ENCODE measurements at regions not wholly inside any gene's neighbourhood (a gene's known extent, or its start where the extent isn't known, plus 50 kb on each side); places are given as distances from the start of the nearest gene placed in this dataset.
A peak's percentile ranks its signal among the peaks of the same experiment; 100 is the strongest.

DNA sequence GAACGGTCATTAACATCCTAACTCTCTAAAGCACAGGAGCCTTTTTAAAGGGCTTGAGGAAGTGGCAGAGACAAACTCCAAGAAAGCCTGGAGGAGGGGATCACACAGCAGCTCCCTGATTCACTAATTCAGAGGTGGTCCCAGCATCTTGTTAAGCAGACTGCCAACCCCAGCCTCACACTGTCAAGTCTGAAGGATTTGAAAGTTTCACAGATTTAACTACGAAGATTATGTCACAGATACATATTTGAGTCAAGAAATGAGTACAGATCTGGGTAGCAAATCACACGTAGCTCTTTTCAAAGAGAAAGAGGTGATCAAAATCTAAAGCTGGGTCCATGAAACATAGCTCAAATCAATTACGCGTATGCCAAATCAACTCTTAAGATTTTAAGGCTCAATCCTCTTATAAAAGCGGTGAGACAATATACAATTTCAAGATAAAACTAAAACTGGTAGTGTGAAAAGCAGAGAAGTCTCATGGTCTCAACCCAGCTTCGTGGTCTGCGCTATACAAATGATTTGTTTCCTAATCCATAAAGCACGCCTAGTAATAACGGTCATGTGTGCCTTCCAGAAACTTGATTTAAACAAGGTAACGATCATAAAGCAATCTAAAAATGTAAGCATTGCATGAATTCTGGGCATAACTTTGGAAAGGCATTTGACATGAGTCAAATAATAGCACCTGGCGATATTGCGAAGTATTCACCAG lies 229.9 kb upstream of the MKLN1 start:
- intact Hi-C loops (cut with micrococcal nuclease) = no loop called here
- no peaks in the 10 kb centered on the region for H3K9me3 Mint-ChIP-seq
- H3K27me3 Mint-ChIP-seq = no peaks in the 10 kb centered on the region
- peaks cover 27% of the 10 kb centered on the region for H3K4me1 Mint-ChIP-seq
- H3K36me3 Mint-ChIP-seq (ENCODE audit: low read depth) = peaks cover 37% of the 10 kb centered on the region
- H3K27ac Mint-ChIP-seq = no peak overlapping the region
- H3K4me3 Mint-ChIP-seq = no peak overlapping the region
- no peak for DNase-seq

DNA sequence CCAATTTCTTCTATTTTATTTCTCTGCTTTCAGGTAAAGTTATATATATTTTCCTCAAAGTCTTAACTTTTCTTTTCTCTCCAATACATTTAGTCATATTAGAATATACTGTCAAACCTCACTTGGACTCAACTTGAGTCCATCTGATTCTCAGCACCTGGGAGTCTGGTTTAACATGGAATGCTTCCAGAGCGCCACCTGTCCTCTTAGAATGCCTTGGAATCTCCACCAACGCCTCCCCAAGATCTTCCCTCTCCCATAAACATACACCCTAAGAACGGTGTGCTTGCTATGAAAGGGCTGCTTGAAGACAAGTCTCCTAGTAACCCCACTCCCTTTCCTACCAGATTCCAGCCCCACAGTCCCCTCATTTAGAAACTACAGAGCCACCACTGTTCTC lies 229.1 kb upstream of the MKLN1 start:
- no peaks in the 10 kb centered on the region for H3K27me3 Mint-ChIP-seq
- no peak overlapping the region for H3K27ac Mint-ChIP-seq
- peaks cover 30% of the 10 kb centered on the region for H3K4me1 Mint-ChIP-seq
- no peaks in the 10 kb centered on the region for H3K9me3 Mint-ChIP-seq
- intact Hi-C loops (cut with micrococcal nuclease) = no loop called here
- no peak for DNase-seq
- peaks cover 40% of the 10 kb centered on the region for H3K36me3 Mint-ChIP-seq (ENCODE audit: low read depth)
- no peak overlapping the region for H3K4me3 Mint-ChIP-seq

DNA sequence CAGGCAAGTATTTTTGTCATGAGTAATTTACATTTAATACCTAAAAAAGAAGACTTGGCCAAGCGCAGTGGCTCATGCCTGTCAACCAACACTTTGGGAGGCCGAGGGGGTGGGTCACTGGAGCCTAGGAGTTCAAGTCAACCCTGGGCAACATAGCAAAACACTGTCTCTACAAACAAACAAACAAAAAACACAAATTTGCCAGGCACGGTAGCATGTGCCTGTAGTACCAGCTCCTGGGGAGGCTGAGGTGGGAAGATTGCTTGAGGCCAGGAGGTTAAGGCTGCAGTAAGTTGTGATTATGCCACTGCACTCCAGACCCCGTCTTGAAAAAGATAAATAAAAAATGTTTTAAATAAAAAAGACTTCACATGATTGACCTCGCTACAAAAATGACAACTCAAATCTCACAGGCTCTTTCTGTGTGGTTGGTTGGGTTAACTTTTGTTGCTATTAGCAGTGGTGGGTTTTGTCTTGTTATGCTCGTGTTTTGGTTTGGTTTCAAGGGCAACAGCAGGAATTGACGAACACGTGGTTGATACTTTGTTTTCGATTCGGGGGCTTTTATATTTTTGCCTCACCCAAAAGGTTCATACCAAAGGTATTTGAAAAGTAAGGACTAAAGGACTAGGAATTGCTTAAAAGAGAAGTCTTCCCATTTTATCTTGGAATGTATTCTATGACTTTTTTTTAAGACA lies 227.2 kb upstream of the MKLN1 start:
- peak; percentile 62 for DNase-seq
- peaks cover 51% of the 10 kb centered on the region for H3K36me3 Mint-ChIP-seq (ENCODE audit: low read depth)

DNA sequence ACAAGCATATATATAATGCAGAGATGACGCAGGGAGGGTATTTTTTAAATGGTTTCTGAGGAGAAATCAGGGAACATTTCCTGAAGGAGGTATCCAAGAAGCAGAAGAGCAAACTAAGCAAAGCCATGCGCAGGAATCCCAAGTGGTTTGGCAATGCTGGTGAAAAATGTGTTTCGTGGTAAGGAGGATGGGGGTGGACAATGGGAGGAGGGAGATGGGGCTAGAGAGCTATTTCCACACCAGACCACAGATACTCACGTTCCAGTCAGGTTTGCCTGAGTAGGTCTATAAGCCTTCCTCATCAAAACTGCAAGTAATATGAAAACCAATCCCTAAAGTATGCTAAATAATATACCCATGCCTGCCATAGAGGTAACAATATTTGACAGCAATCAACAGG lies 223.7 kb upstream of the MKLN1 start:
- Mint-ChIP-seq H3K27me3 (no peaks in the 10 kb centered on the region), H3K27ac (no peak overlapping the region), H3K9me3 (no peaks in the 10 kb centered on the region), H3K4me1 (peaks cover 57% of the 10 kb centered on the region), H3K36me3 (ENCODE audit: low read depth) (peaks cover 49% of the 10 kb centered on the region), H3K4me3 (peak overlapping the region; percentile 79)
- intact Hi-C loops (cut with micrococcal nuclease) = loop anchor here (2.0 kb wide), 1 partner anchor 35 kb away; no protein-coding TSS in a partner anchor
- DNase-seq = peak; percentile 58

More for the DNA sequence above, 227.2 kb upstream of the MKLN1 start:
- Mint-ChIP-seq H3K4me3 (no peak overlapping the region), H3K9me3 (no peaks in the 10 kb centered on the region), H3K4me1 (peaks cover 50% of the 10 kb centered on the region), H3K27me3 (no peaks in the 10 kb centered on the region), H3K27ac (no peak overlapping the region)
- intact Hi-C loops (cut with micrococcal nuclease) = no loop called here

DNA sequence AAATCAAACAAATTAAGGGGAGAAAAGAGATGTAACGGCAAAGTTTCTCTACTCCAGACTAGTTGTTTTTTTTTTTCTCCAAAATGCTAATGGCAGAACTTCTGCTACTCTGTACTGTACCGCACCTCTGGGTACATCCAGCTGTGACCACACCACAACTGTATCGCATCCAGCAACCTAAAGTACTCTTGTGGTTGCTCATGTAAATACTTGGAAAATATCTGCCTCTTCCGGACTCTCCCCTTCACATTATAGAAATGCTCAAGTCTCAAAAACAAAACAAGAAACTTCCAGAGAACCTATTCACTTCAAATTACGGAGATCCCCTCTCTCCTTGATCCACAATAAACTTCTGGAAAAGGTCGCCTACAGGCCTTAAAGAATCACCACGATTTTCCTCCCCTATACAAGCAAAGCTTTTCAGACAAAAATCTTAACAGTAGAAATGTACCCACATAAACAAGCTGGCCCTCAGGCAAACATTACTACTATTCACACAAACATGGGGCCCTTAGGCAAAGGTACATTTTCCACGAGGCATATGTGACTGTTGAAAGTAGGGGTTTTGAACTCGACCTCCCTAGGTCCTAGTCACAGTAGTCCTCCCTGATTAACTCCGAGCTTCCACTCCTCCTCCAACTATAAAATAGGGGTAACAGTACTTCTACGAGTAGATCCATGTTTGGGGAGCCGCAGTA lies 222.9 kb upstream of the MKLN1 start:
- H3K36me3 Mint-ChIP-seq (ENCODE audit: low read depth) = peaks cover 47% of the 10 kb centered on the region
- H3K9me3 Mint-ChIP-seq = no peaks in the 10 kb centered on the region
- no peaks in the 10 kb centered on the region for H3K27me3 Mint-ChIP-seq
- peak overlapping the region; percentile 69 for H3K27ac Mint-ChIP-seq
- peak; percentile 61 for DNase-seq
- peaks cover 63% of the 10 kb centered on the region for H3K4me1 Mint-ChIP-seq
- H3K4me3 Mint-ChIP-seq = peak overlapping the region; percentile 79
- intact Hi-C loops (cut with micrococcal nuclease) = loop anchor here (2.0 to 5.0 kb wide), 6 partner anchors 36 to 1157 kb away; partner anchors contain the start of gene COPG2

DNA sequence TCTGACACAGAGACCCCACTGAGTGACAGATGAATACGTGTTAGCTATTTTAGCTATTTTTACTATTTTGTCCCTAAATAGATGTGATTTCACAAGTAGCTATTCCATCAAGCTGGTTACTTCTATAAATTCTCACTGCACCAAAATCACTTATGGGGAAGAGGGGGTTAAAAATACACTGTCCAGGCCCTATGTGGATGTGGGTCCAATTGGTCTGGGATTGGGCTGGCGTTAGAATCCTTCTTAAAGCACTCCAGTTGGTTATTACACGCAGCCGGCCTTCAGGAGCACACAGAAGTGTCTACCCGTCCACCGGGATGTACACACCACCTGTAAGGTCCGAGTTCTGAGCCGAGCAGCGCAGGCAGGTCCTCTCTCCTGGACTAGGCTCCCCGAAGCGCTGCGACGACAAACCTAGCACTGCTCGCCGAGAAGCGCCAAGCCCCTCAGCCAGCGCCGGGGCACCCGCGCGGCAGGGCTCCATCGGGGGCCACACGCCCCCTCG lies 222.3 kb upstream of the MKLN1 start:
- no peak for DNase-seq
- H3K27me3 Mint-ChIP-seq = no peaks in the 10 kb centered on the region
- no peaks in the 10 kb centered on the region for H3K9me3 Mint-ChIP-seq
- intact Hi-C loops (cut with micrococcal nuclease) = loop anchor here (2.0 to 5.0 kb wide), 6 partner anchors 37 to 1158 kb away; partner anchors contain the start of gene COPG2
- H3K27ac Mint-ChIP-seq = peak overlapping the region; percentile 69
- H3K36me3 Mint-ChIP-seq (ENCODE audit: low read depth) = peaks cover 46% of the 10 kb centered on the region
- peak overlapping the region; percentile 79 for H3K4me3 Mint-ChIP-seq
- H3K4me1 Mint-ChIP-seq = peaks cover 64% of the 10 kb centered on the region

DNA sequence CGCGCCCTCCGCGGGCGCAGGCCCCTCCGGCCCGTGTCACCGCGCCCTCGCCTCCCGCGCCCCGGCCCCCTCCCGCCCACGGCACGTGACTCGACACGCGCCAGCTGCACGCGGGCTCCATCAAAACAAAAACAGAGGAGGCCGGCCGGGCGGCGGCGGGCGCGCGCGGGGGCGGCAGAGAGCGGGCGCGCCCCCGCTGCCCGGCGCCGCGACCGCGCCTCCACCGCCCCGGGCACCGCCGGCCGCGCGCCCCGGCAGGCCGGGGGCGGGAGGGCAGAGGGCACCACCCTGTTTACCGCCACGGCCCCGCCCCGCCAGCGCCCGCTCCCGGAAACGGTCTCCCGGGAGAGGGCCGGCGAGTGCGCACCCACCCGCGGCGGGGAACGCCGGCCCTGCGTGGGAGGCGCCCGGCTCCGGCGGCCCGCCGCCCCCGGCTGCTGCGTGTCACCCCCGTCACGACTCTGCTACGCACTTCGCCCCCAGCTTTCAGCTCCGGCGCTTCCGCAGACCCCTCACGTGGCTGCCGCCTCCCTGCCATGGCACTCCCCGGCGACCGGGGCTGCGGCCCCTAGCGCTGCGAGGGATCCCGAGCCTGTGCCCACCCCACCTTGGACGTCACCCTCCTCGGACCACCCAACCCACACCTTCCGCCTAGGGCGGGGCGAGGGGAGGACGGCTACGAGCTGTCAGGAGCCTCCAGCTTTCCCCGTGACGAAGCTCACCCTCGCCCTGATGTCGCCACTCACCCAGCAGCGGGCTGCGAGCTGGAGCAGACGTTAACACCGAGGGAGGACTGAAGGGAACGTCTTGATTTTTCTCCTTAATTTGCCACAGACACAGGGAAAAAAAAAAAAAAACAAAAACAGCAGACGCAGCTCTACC lies 221.6 kb upstream of the MKLN1 start:
- intact Hi-C loops (cut with micrococcal nuclease) = loop anchor here (2.0 to 5.0 kb wide), 7 partner anchors 37 to 1159 kb away; partner anchors contain the start of gene COPG2
- Mint-ChIP-seq H3K9me3 (no peaks in the 10 kb centered on the region), H3K4me3 (peak overlapping the region; percentile 94), H3K27ac (peak overlapping the region; percentile 99), H3K36me3 (ENCODE audit: low read depth) (peaks cover 40% of the 10 kb centered on the region), H3K4me1 (peaks cover 66% of the 10 kb centered on the region), H3K27me3 (no peaks in the 10 kb centered on the region)
- DNase-seq = peak; percentile 95

DNA sequence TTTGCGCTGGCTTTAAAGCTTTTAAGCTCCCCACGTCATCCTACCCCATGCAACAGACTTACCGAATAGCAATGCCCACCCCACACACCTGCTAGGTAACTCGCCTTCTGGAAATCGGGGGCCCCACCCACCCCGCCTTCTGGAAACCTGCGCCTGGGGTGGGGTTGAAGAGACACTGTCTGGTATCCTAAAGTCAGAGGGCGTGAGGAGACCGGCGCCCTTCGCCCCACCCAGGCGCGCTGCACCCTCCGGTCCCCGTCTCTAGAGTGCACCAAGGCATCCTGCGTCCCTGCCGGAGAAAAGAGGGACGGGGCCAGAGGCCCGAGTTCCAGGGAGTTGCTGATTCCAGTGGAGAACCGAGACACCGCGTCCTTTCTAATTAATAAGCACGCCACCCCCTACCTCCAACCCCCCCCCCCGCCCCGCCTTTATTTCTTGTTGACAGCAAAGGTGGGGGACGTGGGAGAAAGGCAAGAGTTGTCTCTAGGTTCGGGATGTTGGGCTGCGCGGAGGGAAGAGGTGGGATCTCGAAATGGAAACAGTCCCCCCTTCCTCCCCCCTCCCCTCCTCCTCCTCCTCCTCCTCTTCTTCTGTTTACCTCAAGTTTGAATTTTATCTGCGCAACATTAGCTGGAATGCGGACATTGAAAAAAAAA lies 220.9 kb upstream of the MKLN1 start:
- no peaks in the 10 kb centered on the region for H3K9me3 Mint-ChIP-seq
- H3K36me3 Mint-ChIP-seq (ENCODE audit: low read depth) = peaks cover 38% of the 10 kb centered on the region
- intact Hi-C loops (cut with micrococcal nuclease) = loop anchor here (2.0 to 5.0 kb wide), 6 partner anchors 96 to 1160 kb away; partner anchors contain the start of gene COPG2
- peak; percentile 87 for DNase-seq
- no peaks in the 10 kb centered on the region for H3K27me3 Mint-ChIP-seq
- H3K4me1 Mint-ChIP-seq = peaks cover 68% of the 10 kb centered on the region
- H3K27ac Mint-ChIP-seq = peak overlapping the region; percentile 99
- H3K4me3 Mint-ChIP-seq = peak overlapping the region; percentile 94

DNA sequence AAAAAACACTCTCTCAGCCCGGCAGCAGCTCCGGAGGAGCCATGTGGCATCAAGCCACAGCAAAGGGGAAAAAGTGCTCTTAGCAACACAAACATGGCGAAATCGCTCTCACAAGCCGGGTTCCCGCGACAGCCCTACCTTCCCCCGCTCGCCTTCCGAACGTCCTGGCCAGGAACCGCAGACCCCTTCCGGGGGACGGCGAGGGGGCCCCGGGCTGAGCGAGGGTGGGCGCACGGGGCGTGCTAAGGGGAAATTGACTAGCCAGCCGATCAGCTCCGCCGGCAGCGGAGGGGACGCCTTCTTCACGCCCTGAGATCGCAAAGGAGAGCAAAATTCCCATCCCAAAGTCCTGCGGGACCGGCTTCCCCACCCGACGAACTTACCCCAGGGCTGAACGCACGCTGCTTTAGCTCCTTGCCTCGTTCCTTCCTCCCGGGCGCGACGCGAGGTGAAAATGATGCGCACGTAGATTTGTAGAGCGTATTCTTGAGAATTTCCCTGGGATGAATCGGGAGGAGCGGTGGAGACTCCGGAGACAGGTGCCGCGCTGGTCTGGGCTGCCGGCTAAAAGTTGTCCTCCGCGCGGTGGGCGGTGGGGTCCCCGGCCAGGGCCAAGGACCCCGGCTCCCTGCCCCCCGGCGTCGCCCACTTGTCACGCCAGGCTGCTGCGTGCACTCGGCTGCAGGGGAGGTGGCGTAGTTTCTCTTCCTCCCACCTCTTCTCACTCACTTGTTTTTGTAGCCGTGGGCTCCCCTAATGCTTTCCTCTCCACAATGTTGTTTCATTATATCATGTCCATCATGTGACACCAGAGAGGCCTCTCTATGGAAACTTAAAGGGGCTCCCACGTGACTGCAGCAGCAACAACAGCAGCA lies 220.1 kb upstream of the MKLN1 start:
- Mint-ChIP-seq H3K9me3 (no peaks in the 10 kb centered on the region), H3K36me3 (ENCODE audit: low read depth) (peaks cover 31% of the 10 kb centered on the region), H3K4me3 (peak overlapping the region; percentile 94), H3K4me1 (peaks cover 65% of the 10 kb centered on the region), H3K27me3 (peaks cover 2% of the 10 kb centered on the region), H3K27ac (peak overlapping the region; percentile 99)
- DNase-seq = peak; percentile 94
- intact Hi-C loops (cut with micrococcal nuclease) = loop anchor here (1.0 to 5.0 kb wide), 12 partner anchors 81 to 1160 kb away; partner anchors contain the start of genes COPG2 and MKLN1

DNA sequence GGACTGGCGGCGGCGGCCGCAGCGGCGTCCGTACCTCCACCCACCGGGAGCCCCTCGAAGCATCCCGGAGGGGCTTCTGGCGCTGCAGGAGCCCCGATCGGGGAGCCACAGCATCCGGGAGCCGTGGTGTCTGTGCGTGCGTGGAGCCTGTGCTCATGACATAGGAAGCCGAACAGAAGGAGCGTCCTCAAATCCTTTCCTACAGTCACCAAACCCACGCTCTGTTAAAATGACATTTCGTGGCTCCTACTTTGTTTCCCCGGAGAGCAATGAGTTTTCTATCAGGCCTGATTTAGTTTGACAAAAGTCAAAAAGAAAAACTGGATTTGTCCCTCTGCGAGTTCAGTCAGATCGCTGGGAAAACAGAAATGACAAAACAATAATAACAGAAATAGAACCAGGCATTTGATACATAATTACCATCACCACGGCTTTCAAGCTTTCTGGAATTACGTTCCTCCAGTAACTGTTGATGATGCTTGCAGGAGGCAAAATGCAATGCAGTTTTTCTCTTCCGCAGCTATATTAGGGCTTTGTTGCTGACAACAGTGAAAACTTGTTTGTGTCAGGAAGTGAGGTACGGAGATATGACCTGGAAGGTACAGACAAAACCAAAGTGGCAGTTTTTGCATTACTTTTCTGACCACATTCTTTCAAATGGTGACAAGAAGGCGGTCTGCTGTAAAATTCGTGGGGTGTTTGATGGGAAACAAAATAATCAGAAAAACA lies 219.3 kb upstream of the MKLN1 start:
- intact Hi-C loops (cut with micrococcal nuclease) = loop anchor here (1.0 to 5.0 kb wide), 11 partner anchors 80 to 1161 kb away; partner anchors contain the start of genes COPG2 and MKLN1
- peaks cover 8% of the 10 kb centered on the region for H3K27me3 Mint-ChIP-seq
- peaks cover 4% of the 10 kb centered on the region for H3K9me3 Mint-ChIP-seq
- peaks cover 33% of the 10 kb centered on the region for H3K36me3 Mint-ChIP-seq (ENCODE audit: low read depth)
- H3K4me1 Mint-ChIP-seq = peaks cover 63% of the 10 kb centered on the region
- H3K27ac Mint-ChIP-seq = peak overlapping the region; percentile 99
- peak overlapping the region; percentile 94 for H3K4me3 Mint-ChIP-seq
- DNase-seq = peak; percentile 90

DNA sequence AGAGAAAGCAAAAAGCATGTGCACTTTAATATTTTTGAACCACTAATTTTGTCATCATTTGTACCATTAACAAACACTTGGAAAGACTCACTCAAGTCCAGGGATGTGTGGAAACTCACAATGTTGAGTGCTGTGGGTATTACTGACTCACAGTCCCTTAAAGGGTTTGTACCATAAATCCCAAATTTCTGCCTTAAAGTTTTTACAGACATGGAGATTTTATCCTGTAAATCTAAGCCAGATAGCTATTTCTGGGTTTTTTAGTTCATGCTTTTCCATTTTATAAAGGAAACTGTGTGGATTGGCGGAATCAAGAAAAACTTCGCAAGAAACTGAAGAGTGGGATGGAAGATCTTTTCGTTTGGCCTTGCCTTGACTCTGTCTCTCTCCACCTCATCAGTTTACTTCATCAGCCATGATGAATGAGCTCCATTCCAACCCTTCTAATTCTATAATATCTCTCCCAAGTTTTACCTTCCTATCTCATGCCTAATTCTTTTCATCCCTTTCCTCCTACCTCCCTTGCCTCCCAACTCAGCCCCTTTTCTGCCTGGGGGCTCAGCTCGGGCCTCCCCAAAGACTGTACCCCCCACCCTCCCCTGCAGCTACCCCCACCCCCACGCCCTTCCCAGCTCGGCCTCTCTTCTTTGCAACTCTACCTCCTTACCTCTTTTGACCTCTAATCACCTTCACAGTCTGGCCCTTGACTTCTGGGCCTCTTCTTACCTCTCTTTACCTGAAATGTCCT lies 218.5 kb upstream of the MKLN1 start:
- intact Hi-C loops (cut with micrococcal nuclease) = loop anchor here (2.0 to 5.0 kb wide), 6 partner anchors 148 to 1162 kb away; partner anchors contain the start of gene COPG2
- Mint-ChIP-seq H3K27me3 (peaks cover 14% of the 10 kb centered on the region), H3K4me3 (peak overlapping the region; percentile 94), H3K27ac (peak overlapping the region; percentile 99), H3K36me3 (ENCODE audit: low read depth) (peaks cover 26% of the 10 kb centered on the region), H3K9me3 (peaks cover 4% of the 10 kb centered on the region), H3K4me1 (peaks cover 57% of the 10 kb centered on the region)
- peak; percentile 67 for DNase-seq

All from activated CD4-positive, alpha-beta T cell treated with anti-CD3 and anti-CD28 coated beads, Interleukin-2, amount 10 ng/mL, durations not matched to agents 24 days and 14 days (primary cell).